Transverse colon (tissue), 4 donors: ENCODE measurements at regions not wholly inside any gene's neighbourhood (a gene's known extent, or its start where the extent isn't known, plus 50 kb on each side); places are given as distances from the start of the nearest gene placed in this dataset.

Source experiments
- DNase-seq: peaks from one replicate; pipeline ENCODE4 v3.0.0-alpha.2; 2019
- H3K27ac ChIP-seq, 4 donors: fragments of 200-600 bp; sonication (generic); 2 replicates each; pipeline ENCODE4 v1.5.1; 2016 to 2018; ENCODE audit warnings: inconsistent platforms in 4 of 4
- H3K27me3 ChIP-seq: fragments of 200-600 bp; sonication (generic); 2 replicates; pipeline ENCODE4 v1.5.1; 2017; ENCODE audit warnings: inconsistent platforms
- H3K36me3 ChIP-seq, 4 donors: fragments of 200-600 bp; sonication (generic); 2 replicates each; pipeline ENCODE4 v1.5.1; 2017 to 2019; ENCODE audit warnings: inconsistent platforms in 4 of 4
- H3K4me1 ChIP-seq, 4 donors: fragments of 200-600 bp; sonication (generic); 2 replicates each; pipeline ENCODE4 v1.5.1; 2017 to 2020; ENCODE audit warnings: inconsistent platforms in 4 of 4
- H3K4me3 ChIP-seq, 4 donors: fragments of 200-600 bp; sonication (generic); 1 replicate in 1 of 4; 2 replicates in 3 of 4; pipeline versions ENCODE4 v1.5.1 to v1.6.1; 2017 to 2019; ENCODE audit warnings: inconsistent platforms in 4 of 4
- H3K9me3 ChIP-seq, 2 donors: fragments of 200-600 bp; sonication (generic); 2 replicates each; pipeline ENCODE4 v1.5.1; 2017 to 2019; ENCODE audit warnings: inconsistent platforms in 2 of 2
- CTCF ChIP-seq, 5 experiments: fragments of 200-600 bp in 3 of 5; fragments of 450-650 bp in 2 of 5; sonication (generic) in 3 of 5; IDR thresholded peaks; 1 replicate in 2 of 5; 2 replicates in 3 of 5; pipeline ENCODE4 v1.5.1; 2016 to 2017; ENCODE audit warnings: antibody characterized with exemption in 5 of 5, inconsistent platforms in 3 of 5, mild to moderate bottlenecking in 2 of 5, moderate library complexity in 1 of 5
- EP300 ChIP-seq: sonication (generic); formaldehyde crosslinking; IDR thresholded peaks from one replicate; pipeline ENCODE4 v1.6.1; 2017; ENCODE audit warnings: antibody characterized with exemption, low read depth
- POLR2A ChIP-seq: fragments of 450-650 bp; IDR thresholded peaks from one replicate; pipeline ENCODE4 v1.6.1; 2016; ENCODE audit warnings: antibody characterized with exemption, mild to moderate bottlenecking, moderate library complexity
- POLR2AphosphoS5 ChIP-seq, 3 donors: sonication (generic); formaldehyde crosslinking; IDR thresholded peaks; one replicate each; pipeline ENCODE4 v1.6.1; 2016; ENCODE audit warnings: antibody characterized with exemption in 3 of 3
- WGBS, 2 donors: methylation state at CpG; one replicate each; pipeline ENCODE4 v1.1.5; 2018; ENCODE audit warnings: low coverage in 1 of 2; 5-methylcytosine and 5-hydroxymethylcytosine counted together
- in situ Hi-C, 4 donors: fragments of 200-750 bp; cut with MboI; loops; one replicate each; pipeline versions ENCODE4 v1.15.0 to v1.15.1; 2017; ENCODE audit warnings: low sequenced_read_pairs in 3 of 4, low pct_ligation_motif_present in 1 of 4, low pct_unique_long_range_greater_than_20kb in 1 of 4
- intact Hi-C: fragments of 100-400 bp; cut with DNase I; formaldehyde crosslinking; loops from one replicate; pipeline ENCODE4 v1.15.1; 2023; ENCODE audit warnings: low total_unique reads

GRCh38 chr6:1224514-1224913, 87.4 kb upstream of the FOXQ1 start:
- in situ Hi-C loops (no loop called here), intact Hi-C loops (no loop called here)
- H3K9me3 ChIP-seq: no peaks in the 10 kb centered on the region
- H3K4me3 ChIP-seq: no peak overlapping the region
- no peaks in the 10 kb centered on the region for H3K36me3 ChIP-seq
- H3K27me3 ChIP-seq: no peaks in the 10 kb centered on the region
- no peaks in the 10 kb centered on the region for H3K4me1 ChIP-seq
- TF ChIP-seq EP300 (no peak), POLR2AphosphoS5 (IDR thresholded peaks at IDR 0.05) (no peak), CTCF (IDR thresholded peaks at IDR 0.05) (no peak), POLR2A (no peak)
- DNase-seq: no peak
- H3K27ac ChIP-seq: no peak overlapping the region
- WGBS, 2 donors: 86 to 88% methylated on average over 2 of the region's 2 CpGs

GRCh38 chr6:1222728-1223595, 88.9 kb upstream of the FOXQ1 start:
- in situ Hi-C loops: no loop called here

GRCh38 chr6:1217396-1217795, 94.5 kb upstream of the FOXQ1 start:
- in situ Hi-C loops: no loop called here
- no peaks in the 10 kb centered on the region for H3K36me3 ChIP-seq
- TF ChIP-seq CTCF (IDR thresholded peaks at IDR 0.05) (no peak), POLR2A (no peak), EP300 (no peak), POLR2AphosphoS5 (IDR thresholded peaks at IDR 0.05) (no peak)
- 75 to 83% methylated on average over 1 to 5 of the region's 5 CpGs for WGBS, 2 donors
- no peaks in the 10 kb centered on the region for H3K9me3 ChIP-seq
- no peaks in the 10 kb centered on the region for H3K27me3 ChIP-seq
- no peak overlapping the region for H3K4me3 ChIP-seq
- H3K27ac ChIP-seq: no peak overlapping the region
- no peak for DNase-seq
- intact Hi-C loops: no loop called here
- no peaks in the 10 kb centered on the region for H3K4me1 ChIP-seq

More at GRCh38 chr6:1222728-1223595, 88.9 kb upstream of the FOXQ1 start:
- DNase-seq: no peak
- H3K36me3 ChIP-seq: no peaks in the 10 kb centered on the region
- intact Hi-C loops: no loop called here
- WGBS, 2 donors: 80 to 82% methylated on average over 3 to 13 of the region's 13 CpGs
- H3K27me3 ChIP-seq: no peaks in the 10 kb centered on the region
- H3K4me1 ChIP-seq: no peaks in the 10 kb centered on the region
- no peak overlapping the region for H3K27ac ChIP-seq
- TF ChIP-seq POLR2AphosphoS5 (IDR thresholded peaks at IDR 0.05) (no peak), CTCF (IDR thresholded peaks at IDR 0.05) (no peak), POLR2A (no peak), EP300 (no peak)
- no peaks in the 10 kb centered on the region for H3K9me3 ChIP-seq
- no peak overlapping the region for H3K4me3 ChIP-seq

- no peaks in the 10 kb centered on the region for H3K9me3 ChIP-seq
- no peaks in the 10 kb centered on the region for H3K36me3 ChIP-seq
- TF ChIP-seq POLR2A (no peak), POLR2AphosphoS5 (IDR thresholded peaks at IDR 0.05) (no peak), EP300 (no peak), CTCF (IDR thresholded peaks at IDR 0.05) (no peak)
- DNase-seq: no peak
- in situ Hi-C loops (no loop called here), intact Hi-C loops (no loop called here)
- 56 to 69% methylated on average over 6 of the region's 6 CpGs for WGBS, 2 donors
- no peak overlapping the region for H3K27ac ChIP-seq
- no peaks in the 10 kb centered on the region for H3K4me1 ChIP-seq
- no peaks in the 10 kb centered on the region for H3K27me3 ChIP-seq
- H3K4me3 ChIP-seq: no peak overlapping the region
Measured at GRCh38 chr6:1216488-1216974, 95.4 kb upstream of the FOXQ1 start.
